IMR-90 (cell line): ENCODE measurements at regions not wholly inside any gene's neighbourhood (a gene's known extent, or its start where the extent isn't known, plus 50 kb on each side); places are given as distances from the start of the nearest gene placed in this dataset.

Experiments used
- ATAC-seq: fragments of 200-7000 bp; cut with Tn5 transposase; 2 replicates; pipeline ENCODE4 v1.9.1; 2020; ENCODE audit warnings: low read depth, mild to moderate bottlenecking, moderate library complexity
- BruUV-seq: library from RNA; stranded (reverse); fragments of 400-500 nt; replicated peaks from 2 replicates; lab custom pipeline; 2021; lab: Mats Ljungman, UMichigan
- CTCF ChIA-PET: fragments of 300-600 bp; formaldehyde crosslinking; extraction: SDS; loops from one replicate; lab custom pipeline; 2021; ENCODE audit warnings: antibody characterized with exemption; lab: Yijun Ruan, JAX
- POLR2A ChIA-PET: fragments of 300-600 bp; sonication (Branson Sonifier 250); formaldehyde crosslinking; loops from one replicate; lab custom pipeline; 2022; ENCODE audit warnings: antibody characterized with exemption; ENCODE audit not compliant: unreplicated experiment; lab: Charles Lee
- DNase-seq: peaks from one replicate; pipeline ENCODE4 v3.0.0; 2013
- H2AFZ ChIP-seq: replicated peaks from 2 replicates; pipeline ENCODE3; 2013; ENCODE audit warnings: low read length, mild to moderate bottlenecking; ENCODE audit not compliant: poor library complexity
- H2AK5ac ChIP-seq: 2 replicates; pipeline ENCODE4 v1.6.1; 2013; ENCODE audit warnings: low read depth, low read length, inconsistent platforms
- H2AK9ac ChIP-seq: replicated peaks from 2 replicates; pipeline ENCODE3; 2013; ENCODE audit warnings: mild to moderate bottlenecking, low read depth, low read length, moderate library complexity; ENCODE audit not compliant: poor library complexity
- H2BK120ac ChIP-seq: 2 replicates; pipeline ENCODE4 v1.6.1; 2013; ENCODE audit warnings: low read depth, low read length, inconsistent platforms
- H2BK15ac ChIP-seq: 3 replicates; pipeline ENCODE4 v1.6.1; 2013; ENCODE audit warnings: low read depth, low read length, inconsistent platforms
- H2BK20ac ChIP-seq: 2 replicates; pipeline ENCODE4 v1.6.1; 2013; ENCODE audit warnings: low read depth, mild to moderate bottlenecking, inconsistent platforms, low read length, moderate library complexity
- H2BK5ac ChIP-seq: 2 replicates; pipeline ENCODE4 v1.6.1; 2013; ENCODE audit warnings: mild to moderate bottlenecking, low read depth, low read length, inconsistent platforms; ENCODE audit not compliant: poor library complexity, severe bottlenecking
- H3K14ac ChIP-seq: replicated peaks from 2 replicates; pipeline ENCODE4 v1.6.1; 2013; ENCODE audit warnings: low read depth, low read length, inconsistent platforms
- H3K18ac ChIP-seq: 2 replicates; pipeline ENCODE4 v1.6.1; 2013; ENCODE audit warnings: low read depth, low read length, control low read depth
- H3K23ac ChIP-seq: 2 replicates; pipeline ENCODE4 v1.6.1; 2013; ENCODE audit warnings: low read depth, low read length, inconsistent platforms
- H3K27ac ChIP-seq: 2 replicates; pipeline ENCODE4 v1.5.1; 2013; ENCODE audit warnings: mild to moderate bottlenecking, control low read depth, low read length; ENCODE audit not compliant: insufficient read depth
- H3K27me3 ChIP-seq: 2 replicates; pipeline ENCODE4 v1.6.1; 2013; ENCODE audit warnings: low read length; ENCODE audit not compliant: control insufficient read depth, insufficient read depth
- H3K36me3 ChIP-seq: 2 replicates; pipeline ENCODE4 v1.6.1; 2013; ENCODE audit warnings: low read length, mixed read lengths; ENCODE audit not compliant: control insufficient read depth, insufficient read depth
- H3K4ac ChIP-seq: 2 replicates; pipeline ENCODE4 v1.6.1; 2013; ENCODE audit warnings: low read depth, low read length, inconsistent platforms
- H3K4me1 ChIP-seq: 2 replicates; pipeline ENCODE4 v1.6.1; 2013; ENCODE audit warnings: low read length, mixed read lengths; ENCODE audit not compliant: control insufficient read depth, insufficient read depth
- H3K4me2 ChIP-seq: 2 replicates; pipeline ENCODE4 v1.6.1; 2013; ENCODE audit warnings: low read depth, mild to moderate bottlenecking, control low read depth, low read length, moderate library complexity
- H3K4me3 ChIP-seq: 2 replicates; pipeline ENCODE4 v1.5.1; 2013; ENCODE audit warnings: low read depth, mild to moderate bottlenecking, control low read depth, low read length, moderate library complexity; ENCODE audit not compliant: insufficient read depth
- H3K56ac ChIP-seq: 2 replicates; pipeline ENCODE4 v1.6.1; 2013; ENCODE audit warnings: low read length, inconsistent platforms; ENCODE audit not compliant: insufficient read depth; ENCODE audit errors: extremely low read depth
- H3K79me1 ChIP-seq, 2 experiments: 2 replicates each; pipeline ENCODE4 v1.6.1; 2013; ENCODE audit warnings: low read length in 2 of 2, inconsistent platforms in 1 of 2, low read depth in 1 of 2
- H3K9ac ChIP-seq: 2 replicates; pipeline ENCODE4 v1.6.1; 2013; ENCODE audit warnings: low read depth, low read length, control low read depth
- H3K9me1 ChIP-seq: 2 replicates; pipeline ENCODE4 v1.6.1; 2013; ENCODE audit warnings: low read length, inconsistent platforms; ENCODE audit not compliant: insufficient read depth
- H3K9me3 ChIP-seq: 2 replicates; pipeline ENCODE4 v1.6.1; 2013; ENCODE audit warnings: low read length; ENCODE audit not compliant: control insufficient read depth, insufficient read depth
- H4K20me1 ChIP-seq: 2 replicates; pipeline ENCODE4 v1.6.1; 2013; ENCODE audit warnings: low read length, inconsistent platforms; ENCODE audit not compliant: insufficient read depth
- H4K5ac ChIP-seq: 2 replicates; pipeline ENCODE4 v1.6.1; 2013; ENCODE audit warnings: mild to moderate bottlenecking, low read depth, low read length, control low read depth
- H4K8ac ChIP-seq, 2 experiments: 2 replicates each; pipeline ENCODE4 v1.6.1; 2013; ENCODE audit warnings: low read depth in 2 of 2, low read length in 2 of 2, control low read depth in 1 of 2, inconsistent platforms in 1 of 2
- H4K91ac ChIP-seq: 2 replicates; pipeline ENCODE4 v1.6.1; 2013; ENCODE audit warnings: low read depth, low read length, inconsistent platforms; ENCODE audit not compliant: insufficient read depth
- CHD1 ChIP-seq: IDR thresholded peaks from 2 replicates; pipeline ENCODE4 v1.6.1; 2012; ENCODE audit warnings: low read depth, low read length, improper control_type of control experiment
- ELK1 ChIP-seq: fragments of 150-350 bp; IDR thresholded peaks from 2 replicates; pipeline ENCODE4 v1.6.1; 2016; ENCODE audit warnings: low read depth, mild to moderate bottlenecking, low read length, moderate library complexity, borderline replicate concordance
- FOS ChIP-seq: fragments of 150-350 bp; IDR thresholded peaks from 2 replicates; pipeline ENCODE4 v1.6.1; 2016; ENCODE audit warnings: low read depth, low read length
- MAFK ChIP-seq: IDR thresholded peaks from 2 replicates; pipeline ENCODE4 v1.6.1; 2012; ENCODE audit warnings: low read depth, low read length, improper control_type of control experiment
- MAZ ChIP-seq: IDR thresholded peaks from 2 replicates; pipeline ENCODE4 v1.6.1; 2012; ENCODE audit warnings: low read depth, mild to moderate bottlenecking, low read length, improper control_type of control experiment, moderate library complexity, borderline replicate concordance
- NFE2L2 ChIP-seq: fragments of 150-350 bp; IDR thresholded peaks from 2 replicates; pipeline ENCODE4 v1.6.1; 2016; ENCODE audit warnings: low read depth, mild to moderate bottlenecking, low read length
- RCOR1 ChIP-seq: IDR thresholded peaks from 2 replicates; pipeline ENCODE4 v1.6.1; 2012; ENCODE audit warnings: mild to moderate bottlenecking, low read length, improper control_type of control experiment; ENCODE audit not compliant: insufficient replicate concordance
- SMC3 ChIP-seq: fragments of 150-350 bp; IDR thresholded peaks from 2 replicates; pipeline ENCODE4 v1.6.1; 2016; ENCODE audit warnings: low read depth, mild to moderate bottlenecking, antibody characterized with exemption, low read length, moderate library complexity
- WGBS, 2 experiments: methylation state at CpG; one replicate each; pipeline versions ENCODE4 v1.1.5 to v1.1.7; 2013; ENCODE audit warnings: missing lambda C conversion rate in 2 of 2; ENCODE audit not compliant: insufficient read length in 1 of 2; ENCODE audit errors: extremely low coverage in 2 of 2; 5-methylcytosine and 5-hydroxymethylcytosine counted together
- dilution Hi-C: fragments of 300-500 bp; cut with HindIII; formaldehyde crosslinking; loops from one replicate; pipeline ENCODE4 v1.14.3; 2018; ENCODE audit warnings: low sequenced_read_pairs; ENCODE audit not compliant: unreplicated experiment
- in situ Hi-C: fragments of 300-500 bp; cut with MboI; formaldehyde crosslinking; loops from 3 replicates; pipeline ENCODE4 v1.14.3; 2019; ENCODE audit warnings: low sequenced_read_pairs, inconsistent platforms, mixed read lengths
- intact Hi-C: fragments of 100-400 bp; cut with micrococcal nuclease; formaldehyde crosslinking; loops from 2 replicates; pipeline ENCODE4 v1.10.0; 2022
- TF ChIP-seq, protein P1 (sequence below): fragments of 150-350 bp; IDR thresholded peaks from 2 replicates; pipeline ENCODE4 v1.6.1; 2017; ENCODE audit warnings: mild to moderate bottlenecking, antibody characterized with exemption, low read length, low read depth
- TF ChIP-seq, protein P2 (sequence below): conservative IDR thresholded peaks from 2 replicates; pipeline ENCODE4 v1.5.1; 2012; ENCODE audit warnings: mild to moderate bottlenecking, low read depth, low read length, improper control_type of control experiment

- Histone ChIP-seq H3K79me1 (no peaks in the 10 kb centered on the region), H3K9ac (no peak overlapping the region), H3K4ac (no peak overlapping the region), H3K14ac (no peak overlapping the region), H4K20me1 (no peaks in the 10 kb centered on the region), H3K27ac (no peak overlapping the region), H4K91ac (no peak overlapping the region), H3K27me3 (no peaks in the 10 kb centered on the region), H2AK5ac (no peak overlapping the region), H3K9me1 (no peaks in the 10 kb centered on the region), H4K8ac (no peak overlapping the region), H3K56ac (no peak overlapping the region), H3K9me3 (peaks cover 9% of the 10 kb centered on the region), H3K4me1 (no peaks in the 10 kb centered on the region), H2BK20ac (no peak overlapping the region), H3K36me3 (no peaks in the 10 kb centered on the region), H2BK120ac (no peak overlapping the region), H3K23ac (no peak overlapping the region), H2AFZ (no peak overlapping the region), H3K4me3 (no peak overlapping the region), H2BK15ac (no peak overlapping the region), H4K5ac (no peak overlapping the region), H2BK5ac (no peak overlapping the region), H3K4me2 (no peak overlapping the region), H2AK9ac (no peak overlapping the region), H3K18ac (no peak overlapping the region)
- TF ChIP-seq NFE2L2 (no peak), FOS (no peak), RCOR1 (no peak), CHD1 (no peak), ELK1 (no peak), MAZ (no peak), SMC3 (no peak), MAFK (no peak)
- TF ChIP-seq, protein P1, sequence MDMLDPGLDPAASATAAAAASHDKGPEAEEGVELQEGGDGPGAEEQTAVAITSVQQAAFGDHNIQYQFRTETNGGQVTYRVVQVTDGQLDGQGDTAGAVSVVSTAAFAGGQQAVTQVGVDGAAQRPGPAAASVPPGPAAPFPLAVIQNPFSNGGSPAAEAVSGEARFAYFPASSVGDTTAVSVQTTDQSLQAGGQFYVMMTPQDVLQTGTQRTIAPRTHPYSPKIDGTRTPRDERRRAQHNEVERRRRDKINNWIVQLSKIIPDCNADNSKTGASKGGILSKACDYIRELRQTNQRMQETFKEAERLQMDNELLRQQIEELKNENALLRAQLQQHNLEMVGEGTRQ: no peak
- TF ChIP-seq, protein P2, sequence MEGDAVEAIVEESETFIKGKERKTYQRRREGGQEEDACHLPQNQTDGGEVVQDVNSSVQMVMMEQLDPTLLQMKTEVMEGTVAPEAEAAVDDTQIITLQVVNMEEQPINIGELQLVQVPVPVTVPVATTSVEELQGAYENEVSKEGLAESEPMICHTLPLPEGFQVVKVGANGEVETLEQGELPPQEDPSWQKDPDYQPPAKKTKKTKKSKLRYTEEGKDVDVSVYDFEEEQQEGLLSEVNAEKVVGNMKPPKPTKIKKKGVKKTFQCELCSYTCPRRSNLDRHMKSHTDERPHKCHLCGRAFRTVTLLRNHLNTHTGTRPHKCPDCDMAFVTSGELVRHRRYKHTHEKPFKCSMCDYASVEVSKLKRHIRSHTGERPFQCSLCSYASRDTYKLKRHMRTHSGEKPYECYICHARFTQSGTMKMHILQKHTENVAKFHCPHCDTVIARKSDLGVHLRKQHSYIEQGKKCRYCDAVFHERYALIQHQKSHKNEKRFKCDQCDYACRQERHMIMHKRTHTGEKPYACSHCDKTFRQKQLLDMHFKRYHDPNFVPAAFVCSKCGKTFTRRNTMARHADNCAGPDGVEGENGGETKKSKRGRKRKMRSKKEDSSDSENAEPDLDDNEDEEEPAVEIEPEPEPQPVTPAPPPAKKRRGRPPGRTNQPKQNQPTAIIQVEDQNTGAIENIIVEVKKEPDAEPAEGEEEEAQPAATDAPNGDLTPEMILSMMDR: no peak
- POLR2A ChIA-PET: no interaction called here
- ATAC-seq (no peak), DNase-seq (no peak)
- intact Hi-C loops (no loop called here), dilution Hi-C loops (no loop called here), in situ Hi-C loops (no loop called here)
- no CpG with 5 or more reads among the region's 3 CpGs for whole genome bisulfite sequencing, 2 experiments
- CTCF ChIA-PET: no interaction called here
- no TSS peak for BruUV-seq
Measured at GRCh38 chr16:79962962-79963361, 362.4 kb upstream of the MAF start.
